PC-3 (cell line): ENCODE measurements at regions not wholly inside any gene's neighbourhood (a gene's known extent, or its start where the extent isn't known, plus 50 kb on each side); places are given as distances from the start of the nearest gene placed in this dataset.

Experiments used
- ATAC-seq: fragments of 200-7000 bp; cut with Tn5 transposase; 2 replicates; pipeline ENCODE4 v1.9.1; 2020; ENCODE audit warnings: mild to moderate bottlenecking, moderate library complexity
- BruUV-seq: library from RNA; stranded (reverse); fragments of 400-500 nt; replicated peaks from 2 replicates; lab custom pipeline; 2021; lab: Mats Ljungman, UMichigan
- CTCF ChIA-PET: fragments of 300-600 bp; sonication (Branson Sonifier 250); formaldehyde crosslinking; loops from one replicate; lab custom pipeline; 2022; ENCODE audit warnings: antibody characterized with exemption; lab: Charles Lee
- POLR2A ChIA-PET: fragments of 300-600 bp; sonication (Branson Sonifier 250); formaldehyde crosslinking; loops from one replicate; lab custom pipeline; 2022; ENCODE audit warnings: antibody characterized with exemption; ENCODE audit not compliant: unreplicated experiment; lab: Charles Lee
- DNase-seq: peaks from one replicate; pipeline ENCODE4 v3.0.0-alpha.2; 2015
- H2AFZ ChIP-seq: fragments of 300-600 bp; sonication (generic); 2 replicates; pipeline ENCODE4 v1.6.0; 2016; ENCODE audit warnings: antibody characterized with exemption, low read length
- H3F3A ChIP-seq: fragments of 300-600 bp; sonication (generic); one replicate; pipeline ENCODE4 v1.6.0; 2017; ENCODE audit warnings: antibody characterized with exemption, low read length, control low read depth, mild to moderate bottlenecking; ENCODE audit not compliant: unreplicated experiment
- H3K27ac ChIP-seq: fragments of 300-600 bp; sonication (generic); 2 replicates; pipeline ENCODE4 v1.5.1; 2016; ENCODE audit warnings: mild to moderate bottlenecking, low read length
- H3K27me3 ChIP-seq: fragments of 300-600 bp; sonication (generic); 2 replicates; pipeline ENCODE4 v1.6.1; 2016; ENCODE audit warnings: low read length, mixed read lengths
- H3K36me3 ChIP-seq: fragments of 300-600 bp; sonication (generic); 2 replicates; pipeline ENCODE4 v1.6.1; 2016; ENCODE audit warnings: low read depth, mixed run types, low read length, mixed read lengths
- H3K4me1 ChIP-seq: fragments of 300-600 bp; sonication (generic); 2 replicates; pipeline ENCODE4 v1.5.1; 2016; ENCODE audit warnings: low read length; ENCODE audit not compliant: insufficient read depth
- H3K4me2 ChIP-seq: fragments of 300-600 bp; sonication (generic); 2 replicates; pipeline ENCODE4 v1.6.0; 2016; ENCODE audit warnings: low read length
- H3K4me3 ChIP-seq: fragments of 300-600 bp; sonication (generic); 2 replicates; pipeline ENCODE4 v1.5.1; 2016; ENCODE audit warnings: mild to moderate bottlenecking, low read length, mixed read lengths
- H3K79me2 ChIP-seq: fragments of 300-600 bp; sonication (generic); 2 replicates; pipeline ENCODE4 v1.6.1; 2017; ENCODE audit warnings: low read length, mixed read lengths
- H3K9ac ChIP-seq: fragments of 300-600 bp; sonication (generic); 2 replicates; pipeline ENCODE4 v1.6.0; 2016; ENCODE audit warnings: mild to moderate bottlenecking, low read length
- H3K9me2 ChIP-seq: fragments of 300-600 bp; sonication (generic); replicated peaks from 2 replicates; pipeline ENCODE4 v1.6.1; 2016; ENCODE audit warnings: mixed run types, low read length, mixed read lengths
- H3K9me3 ChIP-seq: fragments of 300-600 bp; sonication (generic); 2 replicates; pipeline ENCODE4 v1.6.1; 2016; ENCODE audit warnings: low read length, mixed read lengths
- H4K20me1 ChIP-seq: fragments of 300-600 bp; sonication (generic); 2 replicates; pipeline ENCODE4 v1.6.1; 2016; ENCODE audit warnings: low read length, mixed read lengths
- CTCF ChIP-seq: fragments of 300-600 bp; sonication (generic); conservative IDR thresholded peaks from 2 replicates; pipeline ENCODE4 v1.5.1; 2017; ENCODE audit warnings: antibody characterized with exemption, low read depth, mild to moderate bottlenecking, low read length
- EZH2 ChIP-seq: fragments of 300-600 bp; sonication (generic); IDR thresholded peaks from one replicate; pipeline ENCODE4 v1.6.1; 2017; ENCODE audit warnings: antibody characterized with exemption, mild to moderate bottlenecking, low read length; ENCODE audit not compliant: unreplicated experiment
- EZH2phosphoT487 ChIP-seq: fragments of 300-600 bp; sonication (generic); IDR thresholded peaks from 2 replicates; pipeline ENCODE4 v1.6.1; 2018; ENCODE audit warnings: mild to moderate bottlenecking, antibody characterized with exemption, low read length, borderline replicate concordance
- intact Hi-C: fragments of 100-400 bp; cut with micrococcal nuclease; formaldehyde crosslinking; loops from 2 replicates; pipeline ENCODE4 v1.9.0; 2023

- no peaks in the 10 kb centered on the region for H4K20me1 ChIP-seq
- intact Hi-C loops = no loop called here
- no TSS peak for BruUV-seq
- no peak overlapping the region for H3K9ac ChIP-seq
- no peaks in the 10 kb centered on the region for H3K27me3 ChIP-seq
- H3K4me2 ChIP-seq = no peak overlapping the region
- no peak overlapping the region for H2AFZ ChIP-seq
- H3K27ac ChIP-seq = no peak overlapping the region
- H3K9me3 ChIP-seq = no peaks in the 10 kb centered on the region
- no peak overlapping the region for H3K4me3 ChIP-seq
- POLR2A ChIA-PET = no interaction called here
- H3K4me1 ChIP-seq = no peaks in the 10 kb centered on the region
- no peak for TF ChIP-seq CTCF
- TF ChIP-seq EZH2phosphoT487 = no peak
- TF ChIP-seq EZH2 = no peak
- no peak for DNase-seq
- H3K36me3 ChIP-seq = no peaks in the 10 kb centered on the region
- CTCF ChIA-PET = no interaction called here
- no peaks in the 10 kb centered on the region for H3K9me2 ChIP-seq
- no peaks in the 10 kb centered on the region for H3K79me2 ChIP-seq
- no peaks in the 10 kb centered on the region for H3F3A ChIP-seq
- ATAC-seq = no peak
Measured at GRCh38 chr14:27013678-27014077, 415.8 kb upstream of the NOVA1 start.

- DNase-seq (no peak), ATAC-seq (no peak)
- Histone ChIP-seq H3K27ac (no peak overlapping the region), H3K9ac (no peak overlapping the region), H3K4me2 (no peak overlapping the region), H3F3A (no peaks in the 10 kb centered on the region), H3K9me2 (no peaks in the 10 kb centered on the region), H3K4me3 (no peak overlapping the region), H3K27me3 (no peaks in the 10 kb centered on the region), H3K79me2 (no peaks in the 10 kb centered on the region), H2AFZ (no peak overlapping the region), H4K20me1 (no peaks in the 10 kb centered on the region), H3K36me3 (no peaks in the 10 kb centered on the region), H3K4me1 (no peaks in the 10 kb centered on the region), H3K9me3 (no peaks in the 10 kb centered on the region)
- no peak for TF ChIP-seq EZH2phosphoT487
- intact Hi-C loops = no loop called here
- ChIA-PET POLR2A (no interaction called here), CTCF (no interaction called here)
- BruUV-seq = no TSS peak
Measured at GRCh38 chr14:27015065-27015464, 417.2 kb upstream of the NOVA1 start.

GRCh38 chr14:27025648-27026047 lies 427.8 kb upstream of the NOVA1 start:
- Histone ChIP-seq H3K4me3 (no peak overlapping the region), H3K79me2 (no peaks in the 10 kb centered on the region), H3K27me3 (no peaks in the 10 kb centered on the region), H2AFZ (no peak overlapping the region), H3K9me2 (no peaks in the 10 kb centered on the region), H3K36me3 (no peaks in the 10 kb centered on the region), H3K9ac (no peak overlapping the region), H4K20me1 (no peaks in the 10 kb centered on the region), H3K4me2 (no peak overlapping the region), H3F3A (no peaks in the 10 kb centered on the region), H3K4me1 (no peaks in the 10 kb centered on the region), H3K27ac (no peak overlapping the region), H3K9me3 (no peaks in the 10 kb centered on the region)
- ChIA-PET POLR2A (no interaction called here), CTCF (no interaction called here)
- ATAC-seq (no peak), DNase-seq (no peak)
- TF ChIP-seq EZH2 (no peak), EZH2phosphoT487 (no peak), CTCF (no peak)
- intact Hi-C loops = no loop called here
- BruUV-seq = no TSS peak
